HepG2 (cell line): ENCODE measurements at regions not wholly inside any gene's neighbourhood (a gene's known extent, or its start where the extent isn't known, plus 50 kb on each side); places are given as distances from the start of the nearest gene placed in this dataset.

Experiments
- ATAC-seq: fragments of 200-7000 bp; cut with Tn5 transposase; 3 replicates; pipeline ENCODE4 v1.9.1; 2020; ENCODE audit warnings: mild to moderate bottlenecking, moderate library complexity
- BruUV-seq: library from RNA; stranded (reverse); fragments of 400-500 nt; replicated peaks from 2 replicates; lab custom pipeline; 2021; lab: Mats Ljungman, UMichigan
- CTCF ChIA-PET: fragments of 300-600 bp; formaldehyde crosslinking; extraction: SDS; loops from one replicate; lab custom pipeline; 2021; ENCODE audit warnings: low total read pairs, inconsistent platforms, low intra/inter-chr PET ratio; lab: Yijun Ruan, JAX
- POLR2A ChIA-PET: fragments of 350-600 bp; sonication (Branson Sonifier 250); formaldehyde crosslinking; loops from one replicate; lab custom pipeline; 2020; ENCODE audit warnings: antibody characterized with exemption, inconsistent platforms; lab: Yijun Ruan, JAX
- DNase-seq: peaks from one replicate; pipeline ENCODE4 v3.0.0-alpha.2; 2015; ENCODE audit warnings: low spot score
- FAIRE-seq: peaks from 3 replicates; lab custom pipeline; 2011; peaks lifted over from hg19 to GRCh38; lab: Jason Lieb, UNC
- H2AFZ ChIP-seq: one replicate; pipeline ENCODE4 v1.6.1; 2011; ENCODE audit warnings: low read length, inconsistent platforms
- H3K27ac ChIP-seq: fragments of 300-600 bp; 3 replicates; pipeline ENCODE4 v1.8.0; 2011; ENCODE audit warnings: mixed run types, mild to moderate bottlenecking, mixed read lengths, low read length, inconsistent platforms; ENCODE audit not compliant: insufficient read depth; ENCODE audit errors: extremely low read length
- H3K27me3 ChIP-seq, 2 experiments: fragments of 200-600 bp in 1 of 2; 2 replicates in 1 of 2; 3 replicates in 1 of 2; pipeline versions ENCODE4 v1.6.0 to v1.8.0; 2011; ENCODE audit warnings: low read length in 2 of 2, mild to moderate bottlenecking in 2 of 2, moderate library complexity in 2 of 2, inconsistent platforms in 1 of 2; ENCODE audit not compliant: insufficient read depth in 2 of 2, control insufficient read depth in 1 of 2
- H3K36me3 ChIP-seq, 2 experiments: fragments of 200-600 bp in 1 of 2; replicated peaks in 1 of 2; 2 replicates in 1 of 2; 3 replicates in 1 of 2; pipeline versions ENCODE4 v1.5.1 to v1.8.0; 2011; ENCODE audit warnings: low read length in 2 of 2, inconsistent platforms in 1 of 2; ENCODE audit not compliant: insufficient read depth in 2 of 2, control insufficient read depth in 1 of 2
- H3K4me1 ChIP-seq: 2 replicates; pipeline ENCODE4 v1.5.1; 2012; ENCODE audit warnings: low read length, inconsistent platforms; ENCODE audit not compliant: insufficient read depth
- H3K4me2 ChIP-seq: 2 replicates; pipeline ENCODE4 v1.6.0; 2011; ENCODE audit warnings: low read depth, low read length, inconsistent platforms
- H3K4me3 ChIP-seq, 3 experiments: fragments of 200-600 bp in 1 of 3; sonication (generic), shearing (Covaris generic) in 1 of 3; replicated peaks in 1 of 3; 2 replicates each; pipeline ENCODE4 v1.5.1; 2011 to 2016; ENCODE audit warnings: low read length in 3 of 3, inconsistent platforms in 2 of 3, low read depth in 2 of 3, mild to moderate bottlenecking in 2 of 3, control low read depth in 1 of 3, mixed read lengths in 1 of 3; ENCODE audit not compliant: insufficient read depth in 1 of 3
- H3K79me2 ChIP-seq: one replicate; pipeline ENCODE4 v1.6.1; 2011; ENCODE audit warnings: low read length, inconsistent platforms; ENCODE audit not compliant: insufficient read depth
- H3K9ac ChIP-seq: 2 replicates; pipeline ENCODE4 v1.6.0; 2011; ENCODE audit warnings: mild to moderate bottlenecking, low read depth, low read length, inconsistent platforms; ENCODE audit not compliant: insufficient read depth
- H3K9me3 ChIP-seq: 2 replicates; pipeline ENCODE4 v1.5.1; 2012; ENCODE audit warnings: mild to moderate bottlenecking, low read length
- H4K20me1 ChIP-seq: 2 replicates; pipeline ENCODE4 v1.6.0; 2011; ENCODE audit warnings: inconsistent platforms, mild to moderate bottlenecking, low read length, moderate library complexity; ENCODE audit not compliant: insufficient read depth
- EHMT2 ChIP-seq: fragments of 200-600 bp; sonication (generic); IDR thresholded peaks from 2 replicates; pipeline ENCODE4 v1.7.0; 2017; ENCODE audit warnings: antibody characterized with exemption, low read depth, low read length, borderline replicate concordance
- HNRNPUL1 ChIP-seq: fragments of 200-400 bp; formaldehyde crosslinking; IDR thresholded peaks from 2 replicates; pipeline ENCODE4 v1.6.1; 2017; ENCODE audit warnings: low read depth, mild to moderate bottlenecking, low read length, moderate library complexity
- NBN ChIP-seq: fragments of 450-650 bp; conservative IDR thresholded peaks from 2 replicates; pipeline ENCODE4 v1.6.1; 2017
- SAP130 ChIP-seq: IDR thresholded peaks from 2 replicates; pipeline ENCODE4 v1.6.1; 2016; ENCODE audit warnings: low read depth
- SNAPC2 ChIP-seq: sonication (generic); formaldehyde crosslinking; IDR thresholded peaks from 2 replicates; pipeline ENCODE4 v1.8.1; 2022; ENCODE audit warnings: mild to moderate bottlenecking, missing genetic modification reagents
- ZBTB21 ChIP-seq: sonication (generic); formaldehyde crosslinking; IDR thresholded peaks from 2 replicates; pipeline ENCODE4 v1.4.0; 2020; ENCODE audit warnings: missing genetic modification reagents
- ZNF101 ChIP-seq: sonication (generic); formaldehyde crosslinking; IDR thresholded peaks from 2 replicates; pipeline ENCODE4 v1.4.0; 2020; ENCODE audit warnings: mild to moderate bottlenecking, low read depth, missing genetic modification reagents, borderline replicate concordance
- ZNF331 ChIP-seq: sonication (generic); formaldehyde crosslinking; IDR thresholded peaks from 2 replicates; pipeline ENCODE4 v1.4.0; 2020; ENCODE audit warnings: missing genetic modification reagents
- WGBS: methylation state at CpG from one replicate; pipeline ENCODE4 v1.1.6; 2017; ENCODE audit warnings: low lambda C conversion rate; 5-methylcytosine and 5-hydroxymethylcytosine counted together
- in situ Hi-C: cut with HindIII; loops from 2 replicates; pipeline ENCODE4 v1.10.0; 2017; ENCODE audit warnings: low pct_unique_long_range_greater_than_20kb; ENCODE audit not compliant: extremely low pct_ligation_motif_present
- intact Hi-C: fragments of 100-400 bp; cut with micrococcal nuclease; formaldehyde crosslinking; loops from one replicate; pipeline ENCODE4 v1.10.0; 2022; ENCODE audit not compliant: unreplicated experiment
- TF ChIP-seq, protein P1 (sequence below): sonication (generic); formaldehyde crosslinking; IDR thresholded peaks from 2 replicates; pipeline ENCODE4 v1.4.0; 2020; ENCODE audit warnings: missing genetic modification reagents
- TF ChIP-seq, protein P2 (sequence below): sonication (generic); formaldehyde crosslinking; IDR thresholded peaks from 2 replicates; pipeline ENCODE4 v1.4.0; 2020; ENCODE audit warnings: missing genetic modification reagents
- TF ChIP-seq, protein P3 (sequence below): sonication (generic); formaldehyde crosslinking; IDR thresholded peaks from 2 replicates; pipeline ENCODE4 v1.4.0; 2020; ENCODE audit warnings: mild to moderate bottlenecking, missing genetic modification reagents

DNA sequence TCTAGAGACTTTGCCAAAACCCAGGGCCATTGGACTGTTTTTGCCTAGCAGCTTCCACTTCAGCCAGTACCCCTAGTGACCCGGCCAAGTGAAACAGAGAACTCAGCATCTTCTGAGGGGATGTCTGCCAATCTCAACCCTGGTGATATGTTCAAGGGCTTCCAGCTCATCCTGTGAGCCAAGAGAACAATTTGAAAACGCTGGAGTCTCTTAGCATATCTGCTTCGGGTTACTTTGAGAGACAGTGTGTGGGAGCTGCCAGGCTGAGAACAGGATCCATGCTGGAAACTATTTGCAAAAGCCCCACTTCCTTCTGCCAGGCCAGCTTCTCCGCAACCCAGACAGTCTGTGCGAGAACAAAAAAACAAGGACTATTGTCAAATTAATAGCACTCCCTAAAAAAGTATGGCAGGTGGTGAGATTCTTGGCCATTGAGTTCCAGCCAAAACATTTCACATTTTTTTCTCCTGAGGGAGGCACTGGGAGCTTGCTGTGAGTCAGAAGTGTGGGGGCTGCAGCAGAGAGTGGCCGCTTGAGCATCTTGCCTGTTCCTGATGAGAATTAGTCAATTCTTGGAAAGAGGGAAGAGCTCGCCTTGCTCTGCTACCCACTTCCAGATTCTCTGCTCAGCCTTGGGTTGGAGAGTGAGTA lies 395.6 kb upstream of the TRIB2 start (continued):
- TF ChIP-seq, protein P1, sequence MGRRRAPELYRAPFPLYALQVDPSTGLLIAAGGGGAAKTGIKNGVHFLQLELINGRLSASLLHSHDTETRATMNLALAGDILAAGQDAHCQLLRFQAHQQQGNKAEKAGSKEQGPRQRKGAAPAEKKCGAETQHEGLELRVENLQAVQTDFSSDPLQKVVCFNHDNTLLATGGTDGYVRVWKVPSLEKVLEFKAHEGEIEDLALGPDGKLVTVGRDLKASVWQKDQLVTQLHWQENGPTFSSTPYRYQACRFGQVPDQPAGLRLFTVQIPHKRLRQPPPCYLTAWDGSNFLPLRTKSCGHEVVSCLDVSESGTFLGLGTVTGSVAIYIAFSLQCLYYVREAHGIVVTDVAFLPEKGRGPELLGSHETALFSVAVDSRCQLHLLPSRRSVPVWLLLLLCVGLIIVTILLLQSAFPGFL (CRISPR knock-in tag) = no peak
- no peak for TF ChIP-seq ZNF101
- TF ChIP-seq HNRNPUL1 = no peak
- no peak for TF ChIP-seq NBN
- no peak for TF ChIP-seq SAP130
- TF ChIP-seq EHMT2 = no peak
- TF ChIP-seq, protein P2, sequence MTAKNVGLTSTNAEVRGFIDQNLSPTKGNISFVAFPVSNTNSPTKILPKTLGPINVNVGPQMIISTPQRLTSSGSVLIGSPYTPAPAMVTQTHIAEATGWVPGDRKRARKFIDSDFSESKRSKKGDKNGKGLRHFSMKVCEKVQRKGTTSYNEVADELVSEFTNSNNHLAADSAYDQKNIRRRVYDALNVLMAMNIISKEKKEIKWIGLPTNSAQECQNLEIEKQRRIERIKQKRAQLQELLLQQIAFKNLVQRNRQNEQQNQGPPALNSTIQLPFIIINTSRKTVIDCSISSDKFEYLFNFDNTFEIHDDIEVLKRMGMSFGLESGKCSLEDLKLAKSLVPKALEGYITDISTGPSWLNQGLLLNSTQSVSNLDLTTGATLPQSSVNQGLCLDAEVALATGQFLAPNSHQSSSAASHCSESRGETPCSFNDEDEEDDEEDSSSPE = no peak
- TF ChIP-seq ZBTB21 (CRISPR knock-in tag) = no peak
- TF ChIP-seq, all 625 proteins: peak for 0

DNA sequence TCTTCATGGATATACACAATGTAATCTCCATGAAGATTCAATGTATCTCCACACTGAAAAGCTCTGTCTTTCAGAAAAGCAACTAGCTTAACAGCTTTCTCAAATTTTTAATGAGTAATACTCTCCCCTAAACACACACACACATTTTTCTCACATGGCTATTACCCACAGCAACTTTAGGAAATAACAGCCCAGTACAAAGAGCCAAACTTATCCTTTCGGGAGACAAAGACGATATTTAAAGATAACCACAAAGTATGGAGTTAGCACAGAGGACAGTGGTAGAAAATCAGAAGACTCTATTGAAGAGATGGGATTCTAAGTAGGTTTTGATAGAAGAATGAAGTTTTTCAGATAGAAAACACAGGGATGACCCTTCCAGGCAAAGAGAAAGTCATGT lies 394.9 kb upstream of the TRIB2 start:
- no peak for DNase-seq
- no peak for TF ChIP-seq SNAPC2 (CRISPR knock-in tag)
- TF ChIP-seq ZNF331 = no peak
- TF ChIP-seq, protein P3, sequence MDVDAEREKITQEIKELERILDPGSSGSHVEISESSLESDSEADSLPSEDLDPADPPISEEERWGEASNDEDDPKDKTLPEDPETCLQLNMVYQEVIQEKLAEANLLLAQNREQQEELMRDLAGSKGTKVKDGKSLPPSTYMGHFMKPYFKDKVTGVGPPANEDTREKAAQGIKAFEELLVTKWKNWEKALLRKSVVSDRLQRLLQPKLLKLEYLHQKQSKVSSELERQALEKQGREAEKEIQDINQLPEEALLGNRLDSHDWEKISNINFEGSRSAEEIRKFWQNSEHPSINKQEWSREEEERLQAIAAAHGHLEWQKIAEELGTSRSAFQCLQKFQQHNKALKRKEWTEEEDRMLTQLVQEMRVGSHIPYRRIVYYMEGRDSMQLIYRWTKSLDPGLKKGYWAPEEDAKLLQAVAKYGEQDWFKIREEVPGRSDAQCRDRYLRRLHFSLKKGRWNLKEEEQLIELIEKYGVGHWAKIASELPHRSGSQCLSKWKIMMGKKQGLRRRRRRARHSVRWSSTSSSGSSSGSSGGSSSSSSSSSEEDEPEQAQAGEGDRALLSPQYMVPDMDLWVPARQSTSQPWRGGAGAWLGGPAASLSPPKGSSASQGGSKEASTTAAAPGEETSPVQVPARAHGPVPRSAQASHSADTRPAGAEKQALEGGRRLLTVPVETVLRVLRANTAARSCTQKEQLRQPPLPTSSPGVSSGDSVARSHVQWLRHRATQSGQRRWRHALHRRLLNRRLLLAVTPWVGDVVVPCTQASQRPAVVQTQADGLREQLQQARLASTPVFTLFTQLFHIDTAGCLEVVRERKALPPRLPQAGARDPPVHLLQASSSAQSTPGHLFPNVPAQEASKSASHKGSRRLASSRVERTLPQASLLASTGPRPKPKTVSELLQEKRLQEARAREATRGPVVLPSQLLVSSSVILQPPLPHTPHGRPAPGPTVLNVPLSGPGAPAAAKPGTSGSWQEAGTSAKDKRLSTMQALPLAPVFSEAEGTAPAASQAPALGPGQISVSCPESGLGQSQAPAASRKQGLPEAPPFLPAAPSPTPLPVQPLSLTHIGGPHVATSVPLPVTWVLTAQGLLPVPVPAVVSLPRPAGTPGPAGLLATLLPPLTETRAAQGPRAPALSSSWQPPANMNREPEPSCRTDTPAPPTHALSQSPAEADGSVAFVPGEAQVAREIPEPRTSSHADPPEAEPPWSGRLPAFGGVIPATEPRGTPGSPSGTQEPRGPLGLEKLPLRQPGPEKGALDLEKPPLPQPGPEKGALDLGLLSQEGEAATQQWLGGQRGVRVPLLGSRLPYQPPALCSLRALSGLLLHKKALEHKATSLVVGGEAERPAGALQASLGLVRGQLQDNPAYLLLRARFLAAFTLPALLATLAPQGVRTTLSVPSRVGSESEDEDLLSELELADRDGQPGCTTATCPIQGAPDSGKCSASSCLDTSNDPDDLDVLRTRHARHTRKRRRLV = no peak
- Histone ChIP-seq H4K20me1 (no peaks in the 10 kb centered on the region), H3K9ac (no peak overlapping the region), H3K4me3 (no peak overlapping the region), H3K4me1 (no peaks in the 10 kb centered on the region), H2AFZ (no peak overlapping the region), H3K9me3 (no peaks in the 10 kb centered on the region), H3K27ac (no peak overlapping the region), H3K4me2 (no peak overlapping the region), H3K27me3 (no peaks in the 10 kb centered on the region; a peak in 1 of 5 replicates), H3K79me2 (no peaks in the 10 kb centered on the region), H3K36me3 (no peaks in the 10 kb centered on the region)
- in situ Hi-C loops (no loop called here), intact Hi-C loops (loop anchor here (10.0 kb wide), 1 partner anchor 157 kb away; no protein-coding TSS in a partner anchor)
- CTCF ChIA-PET = no interaction called here
- no peak for FAIRE-seq
- no TSS peak for BruUV-seq
- POLR2A ChIA-PET = no interaction called here
- ATAC-seq = no peak
- WGBS = 55% methylated on average over 2 of the region's 2 CpGs
